WTC11 (cell line): ENCODE measurements at regions not wholly inside any gene's neighbourhood (a gene's known extent, or its start where the extent isn't known, plus 50 kb on each side); places are given as distances from the start of the nearest gene placed in this dataset.

Experiments used
- ATAC-seq: fragments of 200-7000 bp; cut with Tn5 transposase; 2 replicates; pipeline ENCODE4 v1.10.0; 2021; ENCODE audit warnings: mild to moderate bottlenecking, moderate library complexity
- CTCF ChIA-PET: fragments of 300-600 bp; sonication (Branson Sonifier 250); formaldehyde crosslinking; loops from one replicate; lab custom pipeline; 2021; ENCODE audit warnings: antibody characterized with exemption; lab: Charles Lee
- POLR2A ChIA-PET: fragments of 350-600 bp; sonication (Branson Sonifier 250); formaldehyde crosslinking; loops from one replicate; lab custom pipeline; 2021; ENCODE audit warnings: antibody characterized with exemption; lab: Charles Lee
- DNase-seq: peaks from one replicate; pipeline ENCODE4 v3.0.0; 2021; ENCODE audit warnings: low spot score
- H3K27ac Mint-ChIP-seq: 2 replicates; pipeline ENCODE4 v1.8.0; 2021; ENCODE audit warnings: mixed read lengths
- H3K27me3 Mint-ChIP-seq: 2 replicates; pipeline ENCODE4 v1.8.0; 2021; ENCODE audit warnings: low read depth, mild to moderate bottlenecking, moderate library complexity, mixed read lengths
- H3K36me3 Mint-ChIP-seq: 2 replicates; pipeline ENCODE4 v1.8.0; 2021; ENCODE audit warnings: mixed read lengths
- H3K4me1 Mint-ChIP-seq: 2 replicates; pipeline ENCODE4 v1.8.0; 2022; ENCODE audit warnings: mixed read lengths
- H3K4me3 Mint-ChIP-seq: 2 replicates; pipeline ENCODE4 v1.8.0; 2021; ENCODE audit warnings: mild to moderate bottlenecking, moderate library complexity, mixed read lengths
- H3K9me3 Mint-ChIP-seq: 2 replicates; pipeline ENCODE4 v1.8.0; 2021; ENCODE audit warnings: mixed read lengths
- ATF6 ChIP-seq: sonication (generic); formaldehyde crosslinking; IDR thresholded peaks from 2 replicates; pipeline ENCODE4 v1.8.1; 2023; ENCODE audit warnings: mild to moderate bottlenecking, missing genetic modification reagents
- CREB1 ChIP-seq: sonication (generic); formaldehyde crosslinking; IDR thresholded peaks from 2 replicates; pipeline ENCODE4 v1.8.0; 2023; ENCODE audit warnings: mild to moderate bottlenecking, missing genetic modification reagents
- E2F4 ChIP-seq: sonication (generic); formaldehyde crosslinking; IDR thresholded peaks from 2 replicates; pipeline ENCODE4 v1.8.1; 2022; ENCODE audit warnings: low read depth, mild to moderate bottlenecking, moderate library complexity, missing genetic modification reagents, borderline replicate concordance
- FOXP1 ChIP-seq: sonication (generic); formaldehyde crosslinking; IDR thresholded peaks from 2 replicates; pipeline ENCODE4 v1.8.0; 2022; ENCODE audit warnings: missing genetic modification reagents, mild to moderate bottlenecking, moderate library complexity, borderline replicate concordance
- HMGA2 ChIP-seq: fragments of 250-450 bp; sonication (Bioruptor Pico); IDR thresholded peaks from 2 replicates; pipeline ENCODE4 v1.4.0; 2021; ENCODE audit warnings: mild to moderate bottlenecking, moderate library complexity
- HMGXB4 ChIP-seq: sonication (generic); formaldehyde crosslinking; IDR thresholded peaks from 2 replicates; pipeline ENCODE4 v1.8.1; 2023; ENCODE audit warnings: mild to moderate bottlenecking, moderate library complexity, missing genetic modification reagents
- MXD4 ChIP-seq: fragments of 250-450 bp; sonication (Bioruptor Pico); IDR thresholded peaks from 2 replicates; pipeline ENCODE4 v1.8.0; 2021; ENCODE audit warnings: mild to moderate bottlenecking, moderate library complexity, borderline replicate concordance
- PREB ChIP-seq: sonication (generic); formaldehyde crosslinking; IDR thresholded peaks from 2 replicates; pipeline ENCODE4 v1.8.1; 2022; ENCODE audit warnings: mild to moderate bottlenecking, missing genetic modification reagents, moderate library complexity, borderline replicate concordance
- TEAD1 ChIP-seq: sonication (generic); formaldehyde crosslinking; IDR thresholded peaks from 2 replicates; pipeline ENCODE4 v1.8.0; 2022; ENCODE audit warnings: mild to moderate bottlenecking, missing genetic modification reagents
- USF1 ChIP-seq: sonication (generic); formaldehyde crosslinking; IDR thresholded peaks from 2 replicates; pipeline ENCODE4 v1.8.0; 2022; ENCODE audit warnings: mild to moderate bottlenecking, missing genetic modification reagents
- USF2 ChIP-seq: sonication (generic); formaldehyde crosslinking; IDR thresholded peaks from 2 replicates; pipeline ENCODE4 v1.8.1; 2023; ENCODE audit warnings: mild to moderate bottlenecking, missing genetic modification reagents, moderate library complexity
- ZBTB21 ChIP-seq: sonication (generic); formaldehyde crosslinking; IDR thresholded peaks from 2 replicates; pipeline ENCODE4 v1.8.1; 2023; ENCODE audit warnings: mild to moderate bottlenecking, missing genetic modification reagents, borderline replicate concordance
- ZNF396 ChIP-seq: fragments of 250-450 bp; sonication (Bioruptor Pico); IDR thresholded peaks from 2 replicates; pipeline ENCODE4 v1.8.0; 2021; ENCODE audit warnings: mild to moderate bottlenecking, moderate library complexity, borderline replicate concordance

- Mint-ChIP-seq H3K27ac (no peak overlapping the region), H3K36me3 (no peaks in the 10 kb centered on the region; the same call in 1 of the 2 replicates)
Observed at GRCh38 chr9:134575103-134575900, 66.3 kb upstream of the COL5A1 start.

GRCh38 chr9:134575901-134576176, 65.8 kb upstream of the COL5A1 start:
- Mint-ChIP-seq H3K4me3 (no peak overlapping the region), H3K36me3 (no peaks in the 10 kb centered on the region; the same call in 1 of the 2 replicates), H3K27me3 (no peaks in the 10 kb centered on the region; the same call in 1 of the 2 replicates), H3K9me3 (peaks cover 15% of the 10 kb centered on the region), H3K4me1 (no peaks in the 10 kb centered on the region), H3K27ac (no peak overlapping the region)
- ATAC-seq (no peak), DNase-seq (no peak)
- ChIA-PET CTCF (interaction anchor here (0.7 to 0.9 kb wide), 2 partner anchors 9 to 123 kb away, joined by 3 read pairs; no protein-coding TSS in a partner anchor), POLR2A (no interaction called here)
- TF ChIP-seq ATF6 (CRISPR knock-in tag) = no peak
- no peak for TF ChIP-seq ZBTB21
- TF ChIP-seq FOXP1 (CRISPR knock-in tag) = no peak
- no peak for TF ChIP-seq TEAD1
- TF ChIP-seq CREB1 = no peak
- no peak for TF ChIP-seq ZNF396 (CRISPR knock-in tag)

More at GRCh38 chr9:134575103-134575900, 66.3 kb upstream of the COL5A1 start:
- POLR2A ChIA-PET = no interaction called here
- no peak for DNase-seq
- no peak overlapping the region for H3K4me3 Mint-ChIP-seq
- H3K27me3 Mint-ChIP-seq = no peaks in the 10 kb centered on the region; the same call in 1 of the 2 replicates
- H3K9me3 Mint-ChIP-seq = peaks cover 11% of the 10 kb centered on the region
- TF ChIP-seq CREB1 (no peak), ZBTB21 (no peak), HMGA2 (CRISPR knock-in tag) (no peak), PREB (CRISPR knock-in tag) (no peak), MXD4 (CRISPR knock-in tag) (no peak), E2F4 (CRISPR knock-in tag) (no peak), USF1 (CRISPR knock-in tag) (no peak), HMGXB4 (CRISPR knock-in tag) (no peak), USF2 (CRISPR knock-in tag) (no peak)
- TF ChIP-seq, all 79 proteins: peak for 0
- CTCF ChIA-PET = interaction anchor here (0.8 to 1.1 kb wide), 3 partner anchors 10 to 123 kb away, joined by 3 to 4 read pairs (median 3); no protein-coding TSS in a partner anchor
- no peaks in the 10 kb centered on the region for H3K4me1 Mint-ChIP-seq
- no peak for ATAC-seq
